SH-SY5Y (cell line): ENCODE measurements at regions not wholly inside any gene's neighbourhood (a gene's known extent, or its start where the extent isn't known, plus 50 kb on each side); places are given as distances from the start of the nearest gene placed in this dataset.

Experiments used
- GATA2 ChIP-seq: IDR thresholded peaks from 2 replicates; pipeline ENCODE4 v1.6.1; 2011; ENCODE audit warnings: mild to moderate bottlenecking, low read depth, low read length
- GATA3 ChIP-seq: IDR thresholded peaks from 2 replicates; pipeline ENCODE4 v1.6.1; 2011; ENCODE audit warnings: low read depth, mild to moderate bottlenecking, low read length, moderate library complexity

DNA sequence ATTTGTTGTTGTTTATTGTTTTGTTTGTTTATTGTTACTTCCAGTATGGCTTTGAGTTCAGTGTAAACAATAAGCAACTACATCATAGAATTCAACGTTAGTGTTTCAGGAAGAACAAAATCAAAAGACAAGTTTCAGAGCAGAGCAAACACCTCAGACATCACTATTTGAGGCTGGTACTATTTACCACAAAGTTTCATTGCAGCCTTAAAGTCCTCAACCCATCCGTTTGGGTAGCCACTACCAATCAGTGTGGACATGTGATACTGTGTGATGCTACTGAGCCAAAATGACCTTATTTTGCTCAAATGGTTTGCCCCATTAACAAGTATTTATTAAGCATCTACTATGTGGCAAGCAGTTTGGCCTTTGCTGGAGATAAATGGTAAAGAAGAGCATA is 458.5 kb upstream of the PTGER4 start:
- TF ChIP-seq GATA2, result no peak
- no peak for TF ChIP-seq GATA3

DNA sequence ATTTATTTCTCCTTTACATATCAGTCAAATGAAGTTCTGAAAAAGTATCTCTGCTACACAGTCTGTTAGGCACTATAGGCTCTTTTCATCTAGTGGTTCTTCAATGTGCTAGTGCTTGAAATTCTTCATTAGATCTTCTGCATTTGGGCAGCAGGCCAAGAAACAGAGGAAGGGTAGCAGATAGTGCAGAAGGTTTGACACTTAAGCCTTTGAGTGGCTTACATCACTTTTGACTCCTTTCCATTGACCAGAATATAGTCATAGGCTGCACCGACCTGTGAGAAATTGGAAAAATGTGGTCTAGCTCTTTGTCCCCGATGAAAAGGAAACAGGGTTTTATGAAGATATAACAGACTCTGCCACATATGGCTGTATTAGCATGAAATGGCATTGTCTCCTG is 459.5 kb upstream of the PTGER4 start:
- TF ChIP-seq GATA2 (no peak), GATA3 (no peak)

DNA sequence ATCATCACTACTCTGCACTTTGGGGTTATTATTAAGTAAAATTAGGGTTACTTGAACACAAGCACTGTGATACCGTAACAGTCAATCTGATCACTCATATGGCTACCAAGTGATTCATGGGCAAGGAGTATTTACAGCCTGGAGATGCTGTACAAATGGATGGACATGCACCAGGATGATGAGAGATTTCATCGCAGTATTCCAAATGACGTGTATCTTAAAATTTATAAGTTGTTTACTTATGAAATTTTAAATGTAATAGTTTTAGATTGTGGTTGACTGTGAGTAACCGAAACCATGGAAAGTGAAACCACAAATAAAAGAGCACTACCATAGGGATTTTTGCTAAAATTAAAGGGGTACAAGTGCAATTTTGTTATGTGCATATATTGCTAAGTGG is 462.2 kb upstream of the PTGER4 start:
- TF ChIP-seq GATA3, result no peak
- no peak for TF ChIP-seq GATA2

DNA sequence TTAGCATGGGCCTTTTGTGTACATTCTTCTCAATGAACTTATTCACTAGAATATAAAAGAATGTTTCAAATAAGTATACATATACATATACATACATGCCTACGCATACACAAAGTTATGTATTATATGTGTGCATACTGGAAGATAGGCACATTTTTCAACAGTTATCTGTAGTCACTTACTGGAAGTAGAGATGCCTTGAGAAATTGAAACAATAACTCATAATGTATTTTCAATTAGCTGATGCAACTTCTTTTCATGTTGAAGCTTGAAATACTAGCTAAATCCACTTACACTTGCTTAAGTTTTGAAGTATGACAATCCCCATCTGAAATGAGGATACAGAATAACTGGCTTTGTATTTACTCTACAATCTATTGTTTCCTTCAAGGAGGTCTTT is 469.0 kb upstream of the PTGER4 start:
- TF ChIP-seq GATA2, result no peak
- TF ChIP-seq GATA3, result no peak

DNA sequence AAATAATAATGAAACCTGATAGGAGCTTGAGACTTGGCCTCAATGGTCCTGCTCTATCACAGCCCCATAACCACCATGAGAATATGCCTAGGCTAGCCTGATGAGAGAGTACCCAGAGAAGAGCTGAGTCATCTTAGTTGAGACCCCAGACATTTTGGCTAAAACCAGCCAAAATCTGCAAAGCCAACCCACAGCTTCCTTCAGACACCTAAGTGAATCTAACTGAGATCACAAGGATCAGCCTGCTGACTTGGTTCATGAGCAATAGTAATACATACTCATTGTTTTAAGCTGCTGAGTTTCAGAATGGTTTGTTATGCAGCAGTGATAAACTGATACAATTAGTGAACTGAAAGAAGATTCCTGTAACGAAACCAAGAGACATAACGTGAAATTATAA is 473.7 kb upstream of the PTGER4 start:
- no peak for TF ChIP-seq GATA2
- no peak for TF ChIP-seq GATA3

DNA sequence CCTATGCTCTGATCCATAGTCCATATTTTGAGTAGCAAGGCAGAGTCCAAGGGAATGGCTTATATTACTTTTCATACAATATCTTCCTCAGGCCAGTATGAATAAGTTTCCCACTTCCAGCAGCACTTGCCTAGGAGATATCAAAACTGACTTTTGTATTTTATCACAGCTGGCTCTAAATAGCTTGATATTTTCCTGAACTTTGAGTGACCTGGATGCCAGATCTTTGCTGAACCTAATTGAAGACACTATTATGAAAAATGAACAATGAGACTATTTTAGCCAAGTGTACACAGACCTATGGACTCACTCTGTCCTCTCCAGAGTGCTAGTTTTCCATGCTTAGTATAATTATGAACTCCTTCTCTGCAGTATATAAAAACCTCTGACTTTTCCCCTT is 475.6 kb upstream of the PTGER4 start:
- TF ChIP-seq GATA3 (no peak), GATA2 (no peak)

DNA sequence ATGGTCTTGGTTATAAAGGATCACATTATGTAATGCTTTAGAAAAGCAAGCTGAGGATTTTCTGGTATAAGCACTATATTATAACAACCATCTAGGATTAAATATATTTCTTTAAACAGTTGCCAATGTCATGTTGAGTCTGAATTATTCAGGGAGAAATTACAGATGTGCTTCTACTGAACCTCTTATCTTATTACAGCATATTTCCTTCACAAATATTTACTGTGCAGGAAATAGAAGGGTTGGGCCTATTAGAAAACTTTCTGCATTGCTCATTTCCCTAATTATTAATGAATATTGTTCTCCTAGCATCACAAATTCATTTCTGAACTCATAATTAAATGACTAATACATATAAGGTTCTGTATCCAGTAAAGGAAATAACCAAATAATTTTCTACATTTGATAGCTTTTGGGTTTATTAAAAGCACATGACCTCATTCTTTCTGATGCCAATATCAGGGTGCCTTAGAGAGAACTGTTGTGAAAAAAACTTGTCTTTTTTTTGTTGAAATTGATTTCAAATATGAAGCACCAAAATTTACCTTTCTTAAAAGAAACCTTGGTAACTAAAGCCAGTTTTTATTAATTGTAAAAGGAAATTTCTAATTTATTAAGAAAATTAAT is 476.8 kb upstream of the PTGER4 start:
- TF ChIP-seq GATA3 (no peak), GATA2 (no peak)

DNA sequence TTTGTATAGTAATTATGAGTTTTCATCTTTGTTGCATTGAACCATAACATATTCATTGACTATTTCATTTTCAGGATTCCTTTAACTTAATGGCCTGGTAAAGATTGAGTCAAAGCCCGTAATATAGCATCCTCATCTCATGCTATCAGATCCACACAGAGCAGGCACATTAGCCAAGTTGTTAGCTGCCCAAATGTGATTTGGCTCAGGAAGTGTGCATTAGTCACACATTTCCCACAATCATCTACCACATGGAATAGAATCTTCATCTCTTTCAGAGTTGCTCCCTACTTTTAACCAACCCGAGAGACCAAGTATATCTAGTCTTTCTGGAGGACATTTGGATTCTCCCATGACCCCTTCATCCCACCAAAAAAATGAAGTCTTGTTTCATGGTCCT is 481.0 kb upstream of the PTGER4 start:
- no peak for TF ChIP-seq GATA3
- TF ChIP-seq GATA2, result no peak

DNA sequence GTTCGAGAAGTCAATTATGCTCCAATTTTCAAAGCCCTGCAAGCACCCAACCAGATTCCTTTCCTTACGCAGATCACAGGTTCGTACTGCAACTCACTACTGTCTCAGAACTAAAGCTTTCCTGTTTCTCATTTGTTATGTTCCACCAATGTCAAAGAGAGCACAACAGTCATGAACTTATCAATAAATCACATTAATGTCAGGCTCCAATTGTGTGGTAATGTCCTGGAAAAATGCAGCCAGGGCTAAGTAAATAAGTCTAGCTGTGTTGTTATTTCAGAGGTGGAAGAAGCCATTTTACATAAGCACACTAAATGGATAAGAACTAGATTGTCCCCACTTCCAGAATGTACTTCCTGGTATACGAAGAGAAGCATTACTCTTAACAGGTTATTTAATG is 488.6 kb upstream of the PTGER4 start:
- TF ChIP-seq GATA2 (no peak), GATA3 (no peak)

DNA sequence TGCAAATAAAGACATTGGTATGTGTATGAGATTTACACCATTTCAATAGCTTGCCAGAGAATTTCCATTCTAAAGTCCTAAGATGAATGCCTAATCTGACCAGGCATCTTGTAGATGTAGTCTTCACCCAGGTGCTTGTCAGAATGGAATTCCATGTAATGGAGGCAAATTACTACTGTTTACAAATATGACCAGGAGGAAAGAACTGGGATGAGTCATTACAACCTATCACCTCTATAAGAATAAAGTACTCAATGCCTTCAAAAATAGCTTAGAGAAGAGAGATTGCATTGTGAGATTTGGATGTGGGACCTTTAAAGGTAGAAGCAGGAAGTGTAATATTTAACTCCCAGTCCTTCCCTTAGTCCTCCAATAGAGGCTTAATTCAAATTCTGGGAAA is 507.0 kb upstream of the PTGER4 start:
- TF ChIP-seq GATA2 (no peak), GATA3 (no peak)

DNA sequence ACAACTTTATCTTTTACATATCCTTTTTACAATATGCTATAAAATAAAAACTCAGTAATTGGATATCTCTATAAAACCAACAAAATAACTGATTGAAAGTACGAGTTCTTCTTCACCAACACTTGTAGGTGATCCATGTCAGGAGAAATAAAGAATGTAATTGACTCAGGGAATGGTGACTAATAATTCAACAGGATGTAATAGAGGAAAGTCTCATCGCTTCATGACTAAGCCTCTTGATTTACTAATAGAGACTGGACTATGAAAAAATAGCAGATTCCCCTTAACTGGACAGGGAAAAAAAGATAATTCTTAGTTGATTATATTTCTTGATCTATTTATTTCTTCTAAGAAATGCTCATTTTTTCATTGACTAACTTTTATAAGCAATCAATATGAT is 507.7 kb upstream of the PTGER4 start:
- no peak for TF ChIP-seq GATA2
- TF ChIP-seq GATA3, result no peak

DNA sequence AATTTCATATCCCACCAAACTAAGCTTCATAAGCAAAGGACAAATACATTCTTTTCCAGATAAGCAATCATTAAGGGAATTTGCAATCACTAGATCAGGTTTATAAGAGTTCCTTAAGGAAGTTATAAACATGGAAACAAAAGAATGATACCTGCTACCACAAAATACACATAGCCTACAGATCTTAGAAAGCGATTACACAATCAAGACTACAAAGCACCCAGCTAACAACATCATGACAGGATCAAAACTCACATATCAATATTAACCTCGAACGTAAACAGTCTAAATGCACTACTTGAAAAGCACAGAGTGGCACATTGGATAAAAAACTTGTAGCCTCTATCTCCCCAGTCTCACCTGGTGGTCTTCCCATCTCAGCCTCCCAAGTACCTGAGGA is 512.4 kb upstream of the PTGER4 start:
- TF ChIP-seq GATA3 (no peak), GATA2 (no peak)

DNA sequence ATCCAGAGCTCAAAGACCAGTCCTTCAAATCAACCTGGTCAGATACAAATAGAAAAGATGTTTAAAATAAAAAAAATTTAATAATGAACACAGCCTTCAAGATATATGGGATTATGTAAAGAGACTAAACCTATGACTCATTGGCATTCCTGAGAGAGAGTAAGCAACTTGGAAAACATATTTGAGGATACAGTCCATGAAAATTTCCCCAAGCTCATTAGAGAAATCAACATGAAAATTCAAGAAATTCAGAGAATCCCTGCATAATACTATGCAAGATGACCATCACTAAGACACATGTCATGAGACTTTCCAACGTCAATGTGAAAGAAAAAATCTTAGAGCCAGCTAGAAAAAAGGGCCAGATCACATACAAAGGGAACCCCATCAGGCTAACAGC is 512.9 kb upstream of the PTGER4 start:
- TF ChIP-seq GATA2 (no peak), GATA3 (no peak)

DNA sequence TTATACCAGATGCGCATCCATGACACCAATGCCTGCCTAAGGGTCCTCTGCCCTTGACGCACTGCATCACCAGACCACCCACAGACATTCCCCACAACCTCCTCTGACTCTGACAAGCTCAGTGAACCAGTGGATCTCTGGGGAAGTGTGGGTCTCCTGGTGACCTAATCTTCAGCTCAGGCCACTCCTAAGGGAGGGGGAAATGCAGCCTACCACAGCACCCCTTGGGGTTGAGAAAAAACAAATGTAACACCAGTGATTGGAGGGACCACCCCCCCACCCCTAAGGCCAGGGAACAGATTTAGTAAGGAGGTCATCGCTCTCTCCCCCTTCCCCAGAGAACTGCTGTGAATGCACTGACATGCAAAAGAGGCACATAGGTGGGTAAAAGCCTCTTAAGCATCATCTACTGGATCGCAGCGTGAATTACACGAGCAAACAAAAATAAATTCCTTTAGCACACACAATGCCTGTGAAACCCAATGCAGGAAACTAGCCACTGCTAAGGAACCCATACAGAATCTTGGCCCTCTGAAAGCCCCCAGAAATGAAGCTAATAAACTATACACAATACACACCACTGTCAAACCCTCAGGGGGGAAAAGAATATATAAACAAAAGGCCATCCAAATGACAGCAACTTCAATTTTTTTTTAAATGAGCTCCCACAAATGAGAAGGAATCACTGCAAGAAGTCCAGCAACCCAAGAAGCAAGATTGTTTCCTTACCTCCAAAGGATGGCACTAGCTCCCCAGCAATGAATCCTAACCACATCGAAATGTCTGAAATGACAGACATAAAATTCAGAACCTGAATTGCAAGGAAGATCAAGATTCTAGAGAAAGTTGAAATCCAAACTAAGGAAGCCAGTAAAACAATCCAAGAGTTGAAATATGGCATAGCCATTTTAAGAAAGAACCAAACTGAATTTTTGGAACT is 513.7 kb upstream of the PTGER4 start:
- no peak for TF ChIP-seq GATA3

DNA sequence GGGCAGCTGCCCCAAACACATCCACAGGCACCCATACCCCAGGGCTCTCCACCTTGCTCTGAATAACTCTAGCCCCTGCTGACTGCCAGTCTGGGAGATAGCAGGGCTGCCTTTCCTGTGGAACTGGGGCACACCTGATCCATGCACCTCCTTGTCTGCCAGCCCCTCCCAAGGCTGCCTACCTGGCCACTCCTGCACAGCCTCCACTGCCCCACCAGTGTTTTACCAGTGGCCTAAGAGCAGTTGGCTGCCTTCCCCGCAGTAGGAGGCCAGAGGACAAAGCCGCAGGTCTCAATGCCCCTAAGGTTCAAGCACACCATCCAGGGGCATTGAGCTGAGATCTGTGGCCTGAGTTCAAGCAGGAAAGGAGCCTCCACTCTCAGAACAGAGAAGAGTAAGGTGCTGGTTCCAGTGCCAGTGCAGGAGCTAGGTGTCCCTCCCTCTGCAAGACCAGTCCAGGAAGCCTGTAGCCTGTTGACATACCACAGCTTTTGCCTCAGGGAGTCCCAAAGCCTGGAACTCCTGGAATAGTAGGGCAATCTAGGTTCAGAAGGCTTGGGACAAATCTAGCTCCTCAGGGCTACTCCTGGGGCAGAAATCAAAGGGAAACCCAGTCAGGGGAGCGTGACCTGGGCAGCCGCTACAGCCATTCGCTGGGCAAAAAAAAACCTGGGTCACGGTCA is 514.5 kb upstream of the PTGER4 start:
- no peak for TF ChIP-seq GATA3
- no peak for TF ChIP-seq GATA2

DNA sequence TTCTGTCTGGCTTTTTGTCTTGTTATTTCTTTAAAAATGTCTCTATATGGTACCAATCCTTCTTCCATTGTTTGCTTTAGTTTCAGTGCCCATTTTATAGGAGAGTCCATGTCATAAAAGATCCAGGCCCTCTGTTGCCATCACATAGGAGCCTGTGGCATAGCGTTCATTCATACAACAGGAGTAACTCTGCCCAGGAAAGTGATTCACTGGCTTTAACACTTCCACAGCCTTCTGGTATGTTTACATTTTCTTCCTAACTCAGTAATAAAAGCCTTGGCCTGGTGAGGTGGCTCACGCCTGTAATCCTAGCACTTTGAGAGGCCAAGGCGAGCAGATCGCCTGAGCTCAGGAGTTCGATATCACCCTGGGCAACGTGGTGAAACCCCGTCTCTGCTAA is 519.3 kb upstream of the PTGER4 start:
- TF ChIP-seq GATA2, result no peak
- TF ChIP-seq GATA3, result no peak

DNA sequence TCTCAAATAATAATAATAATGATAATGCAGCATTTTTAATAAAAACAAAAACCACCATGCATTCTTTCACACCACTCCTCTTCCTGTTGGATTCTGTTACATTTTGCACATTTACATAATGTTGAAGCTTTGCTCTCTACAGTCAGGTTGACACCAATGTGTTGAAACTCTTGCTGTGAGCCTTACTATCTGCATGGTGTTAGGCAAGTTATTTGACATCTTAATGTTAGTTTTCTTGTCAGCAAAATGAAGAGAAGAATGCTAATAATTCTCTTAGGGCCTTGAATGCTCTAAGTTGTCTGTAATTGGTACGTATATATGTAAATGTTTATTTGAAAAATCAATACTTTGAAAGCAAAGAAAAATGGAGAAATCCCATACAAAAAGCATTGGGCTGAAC is 525.5 kb upstream of the PTGER4 start:
- TF ChIP-seq GATA3, result no peak
- TF ChIP-seq GATA2, result no peak
